ENCODE measurements at regions not wholly inside any gene's neighbourhood (a gene's known extent, or its start where the extent isn't known, plus 50 kb on each side); places are given as distances from the start of the nearest gene placed in this dataset.

DNA sequence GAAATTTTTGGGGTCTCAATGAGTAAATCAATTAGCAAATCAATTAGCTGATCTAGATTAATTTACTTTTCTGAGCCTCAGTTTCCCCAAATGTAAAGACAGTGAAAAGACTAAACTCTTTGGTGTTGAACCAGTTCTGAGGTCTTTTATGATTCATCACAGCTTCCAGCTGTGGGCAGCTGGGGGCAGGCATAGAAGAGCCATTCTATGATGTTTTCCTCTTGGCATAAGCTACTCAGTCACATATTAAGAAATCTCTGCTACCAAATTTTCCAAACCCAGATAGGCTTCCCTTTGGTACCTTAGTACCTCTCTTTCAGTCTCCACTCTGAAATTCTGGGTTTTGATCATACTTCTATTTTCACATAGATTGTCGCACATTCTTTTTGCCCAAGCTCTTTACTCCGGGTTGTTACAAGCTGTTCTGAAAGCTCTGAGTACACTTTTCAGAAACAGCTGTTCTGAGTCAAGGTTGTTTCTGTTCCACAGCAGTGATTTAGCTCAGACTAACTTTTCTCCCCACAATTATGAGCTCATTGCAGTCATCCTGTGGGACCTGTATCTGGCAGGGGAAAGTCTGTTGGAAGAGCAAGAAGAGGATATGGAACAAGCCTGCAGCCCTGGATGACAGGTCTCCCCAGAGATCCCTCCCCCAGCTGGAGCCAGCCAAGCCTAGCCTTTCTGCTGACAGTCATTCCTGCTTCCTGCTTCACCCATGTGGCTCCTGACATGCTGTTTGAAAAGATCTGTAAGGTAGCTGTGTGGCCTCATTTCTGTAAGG lies 599.6 kb upstream of the GHITM start:
- TF ChIP-seq, protein P1, sequence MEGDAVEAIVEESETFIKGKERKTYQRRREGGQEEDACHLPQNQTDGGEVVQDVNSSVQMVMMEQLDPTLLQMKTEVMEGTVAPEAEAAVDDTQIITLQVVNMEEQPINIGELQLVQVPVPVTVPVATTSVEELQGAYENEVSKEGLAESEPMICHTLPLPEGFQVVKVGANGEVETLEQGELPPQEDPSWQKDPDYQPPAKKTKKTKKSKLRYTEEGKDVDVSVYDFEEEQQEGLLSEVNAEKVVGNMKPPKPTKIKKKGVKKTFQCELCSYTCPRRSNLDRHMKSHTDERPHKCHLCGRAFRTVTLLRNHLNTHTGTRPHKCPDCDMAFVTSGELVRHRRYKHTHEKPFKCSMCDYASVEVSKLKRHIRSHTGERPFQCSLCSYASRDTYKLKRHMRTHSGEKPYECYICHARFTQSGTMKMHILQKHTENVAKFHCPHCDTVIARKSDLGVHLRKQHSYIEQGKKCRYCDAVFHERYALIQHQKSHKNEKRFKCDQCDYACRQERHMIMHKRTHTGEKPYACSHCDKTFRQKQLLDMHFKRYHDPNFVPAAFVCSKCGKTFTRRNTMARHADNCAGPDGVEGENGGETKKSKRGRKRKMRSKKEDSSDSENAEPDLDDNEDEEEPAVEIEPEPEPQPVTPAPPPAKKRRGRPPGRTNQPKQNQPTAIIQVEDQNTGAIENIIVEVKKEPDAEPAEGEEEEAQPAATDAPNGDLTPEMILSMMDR (IDR thresholded peaks at IDR 0.05) = no peak
- TF ChIP-seq POLR2A (IDR thresholded peaks at IDR 0.05) = peak in 1 of 2 donors; percentile 33

Measured in thyroid gland (tissue), 4 donors.